Stimulated activated CD4-positive, alpha-beta T cell treated with anti-CD3 and anti-CD28 coated beads, Interleukin-4, amount 100 ng/mL, for 1 hour (primary cell): ENCODE measurements at regions not wholly inside any gene's neighbourhood (a gene's known extent, or its start where the extent isn't known, plus 50 kb on each side); places are given as distances from the start of the nearest gene placed in this dataset.
"Not testable (repeated sequence)": the region's sequence is repeated elsewhere in the genome, so short reads cannot be mapped to it uniquely, and the experiment has no call there.

Experiments
- DNase-seq: peaks from one replicate; pipeline ENCODE4 v3.0.0-alpha.2; 2020

DNA sequence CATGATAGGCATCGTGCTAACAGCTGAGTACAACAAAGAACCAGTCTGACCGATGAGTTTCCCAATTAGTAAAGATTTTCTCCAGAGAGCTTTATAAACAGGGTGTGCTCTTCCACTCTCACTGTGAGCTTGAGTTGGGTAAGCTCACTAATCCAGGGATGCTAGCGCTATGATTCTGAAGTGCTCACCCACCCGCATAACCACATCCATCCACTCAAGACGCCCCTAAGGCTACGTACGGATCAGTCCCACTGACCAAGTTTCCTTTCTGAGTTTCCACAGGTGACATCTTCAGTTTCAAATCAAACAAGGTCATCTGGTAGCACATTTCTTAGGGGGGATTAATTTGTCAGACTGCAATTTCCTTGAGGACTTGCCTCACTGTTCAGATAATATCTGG lies 141.1 kb upstream of the ABI3BP start:
- no peak for DNase-seq

DNA sequence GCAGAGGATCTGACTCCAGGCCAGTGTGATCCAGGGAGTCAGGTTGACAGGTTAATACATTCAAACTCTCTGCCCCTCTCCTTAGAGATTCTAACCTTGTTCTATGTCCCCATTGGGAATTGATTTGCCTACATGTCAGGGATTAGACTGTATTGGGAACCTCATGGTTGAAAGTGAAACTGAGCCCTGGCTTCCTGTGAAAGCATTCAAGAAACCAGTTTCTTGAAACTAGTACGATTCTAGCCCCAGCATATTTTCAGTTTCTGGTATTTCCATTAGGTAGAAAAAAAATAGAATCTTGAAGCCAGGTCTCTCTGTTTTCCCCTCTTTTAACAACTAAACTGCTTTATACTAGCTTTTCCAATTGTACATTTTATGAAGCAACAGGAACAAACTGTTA lies 140.4 kb upstream of the ABI3BP start:
- DNase-seq: no peak

DNA sequence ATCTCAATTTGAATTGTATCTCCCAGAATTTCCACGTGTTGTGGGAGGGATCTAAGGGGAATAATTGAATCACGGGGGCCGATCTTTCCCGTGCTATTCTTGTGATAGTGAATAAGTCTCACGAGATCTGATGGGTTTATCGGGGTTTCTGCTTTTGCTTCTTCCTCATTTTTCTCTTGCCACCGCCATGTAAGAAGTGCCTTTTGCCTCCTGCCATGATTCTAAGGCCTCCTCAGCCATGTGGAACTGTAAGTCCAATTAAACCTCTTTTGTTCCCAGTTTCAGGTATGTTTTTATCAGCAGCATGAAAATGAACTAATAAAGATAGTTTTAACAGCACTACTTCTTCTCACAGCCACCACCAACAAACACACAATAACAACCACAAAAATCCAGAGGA lies 140.0 kb upstream of the ABI3BP start:
- DNase-seq: not testable (repeated sequence)

DNA sequence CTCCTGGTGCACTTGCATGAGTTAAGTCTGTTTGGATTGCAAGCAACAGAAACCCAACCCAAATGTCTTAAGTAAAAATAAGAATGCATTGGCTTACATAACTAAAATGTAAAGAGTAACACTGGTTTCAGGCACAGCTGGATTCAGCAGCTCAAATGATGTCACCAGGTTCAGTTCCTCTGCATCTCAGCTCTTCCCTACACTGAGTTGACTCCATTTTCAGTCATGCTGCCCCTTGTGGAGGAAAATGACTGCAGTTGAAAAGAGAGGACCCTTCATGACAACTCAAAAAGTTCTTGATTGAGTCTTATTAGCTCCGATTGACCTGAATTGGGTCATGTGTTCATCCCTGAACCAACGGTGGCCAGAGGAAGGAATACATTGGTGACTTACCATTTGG lies 138.5 kb upstream of the ABI3BP start:
- DNase-seq: no peak

DNA sequence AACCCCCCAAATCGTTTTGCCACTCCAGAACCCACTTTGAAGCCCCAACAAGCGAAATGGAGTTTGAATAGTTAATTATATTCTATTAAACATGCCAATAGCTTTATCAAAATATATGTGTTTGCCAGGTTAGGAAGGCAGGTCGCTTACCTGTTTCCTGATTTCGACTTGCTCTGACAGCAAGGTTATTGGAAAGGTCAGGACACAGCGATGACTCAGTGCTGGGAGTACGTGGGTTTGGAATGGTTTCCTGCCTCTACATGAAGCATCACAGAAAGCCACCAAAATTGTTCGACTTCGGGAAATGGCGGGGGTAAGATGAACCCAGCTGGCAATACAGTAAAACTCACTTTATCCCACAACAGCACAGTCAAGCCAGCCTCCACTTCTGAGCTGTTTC lies 135.6 kb upstream of the ABI3BP start:
- no peak for DNase-seq

DNA sequence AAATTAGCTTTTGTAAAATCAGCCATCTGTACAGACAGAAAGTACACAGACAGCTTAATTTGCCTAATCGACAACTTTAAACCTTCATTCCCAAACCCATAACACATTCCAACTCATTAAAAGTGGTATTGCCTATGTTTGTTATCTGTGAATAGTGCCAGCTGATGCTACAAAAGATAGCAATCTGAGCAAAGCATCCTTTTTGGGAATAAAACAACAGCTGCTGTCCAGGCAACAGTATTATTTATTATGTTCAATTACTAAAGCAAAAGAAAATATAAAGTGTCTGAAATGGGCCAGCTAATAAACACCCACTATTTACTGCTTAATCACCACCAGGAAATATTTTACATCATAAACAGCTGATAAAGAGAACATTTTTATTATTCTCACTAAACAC lies 134.8 kb upstream of the ABI3BP start:
- DNase-seq: no peak

DNA sequence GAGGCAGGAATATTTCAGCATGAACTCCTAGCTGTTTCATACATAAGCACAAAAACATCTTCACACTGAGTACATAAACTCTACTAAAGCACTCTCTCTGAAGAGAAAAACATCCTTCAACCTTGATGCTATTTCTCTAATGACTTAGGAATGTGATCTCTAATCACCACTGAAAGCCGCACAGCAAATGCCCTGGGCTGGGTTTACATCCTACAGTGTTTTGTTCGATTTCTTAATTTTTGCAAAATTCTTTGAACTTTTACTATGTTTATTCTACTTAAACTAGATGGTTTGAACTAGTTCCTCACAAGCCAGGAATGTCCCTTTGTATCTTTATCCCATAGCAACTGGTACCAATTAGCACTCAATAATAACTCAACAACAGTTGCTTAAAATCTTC lies 130.9 kb upstream of the ABI3BP start:
- no peak for DNase-seq

DNA sequence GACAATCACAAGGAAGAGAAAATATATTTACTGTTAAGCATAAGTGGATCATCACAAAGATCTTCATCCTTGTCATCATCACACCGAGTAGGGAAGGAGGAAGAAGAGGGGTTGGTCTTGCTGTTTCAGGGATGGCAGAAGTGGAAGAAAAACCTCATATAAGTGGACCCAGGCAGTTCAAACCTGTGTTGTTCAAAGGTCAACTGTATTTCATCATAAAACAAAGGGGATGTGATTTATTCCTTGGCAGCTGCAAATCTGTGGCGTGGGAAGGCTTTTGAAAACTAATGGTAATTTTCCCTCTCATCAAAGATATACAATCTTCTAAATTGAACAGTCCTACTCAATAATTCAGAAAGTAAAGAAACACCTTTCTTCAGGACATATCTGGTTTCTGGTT lies 129.9 kb upstream of the ABI3BP start:
- no peak for DNase-seq

DNA sequence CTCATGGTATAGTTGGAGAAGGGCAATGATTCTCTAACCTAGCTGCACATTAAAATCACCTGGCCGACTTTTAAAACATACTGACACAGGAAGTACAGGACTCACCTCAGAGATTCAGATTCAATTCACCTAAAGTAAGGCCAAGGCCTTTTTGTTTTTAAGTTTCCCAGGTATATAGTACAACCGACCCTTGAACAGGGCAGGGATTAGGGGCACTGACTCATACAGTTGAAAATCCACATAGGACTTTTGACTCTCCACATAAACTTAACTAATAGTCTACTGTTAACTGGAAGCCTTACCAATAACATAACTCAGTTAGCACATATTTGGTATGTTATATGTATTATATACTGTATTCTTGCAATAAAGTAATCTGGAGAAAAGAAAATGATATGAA lies 129.5 kb upstream of the ABI3BP start:
- no peak for DNase-seq

DNA sequence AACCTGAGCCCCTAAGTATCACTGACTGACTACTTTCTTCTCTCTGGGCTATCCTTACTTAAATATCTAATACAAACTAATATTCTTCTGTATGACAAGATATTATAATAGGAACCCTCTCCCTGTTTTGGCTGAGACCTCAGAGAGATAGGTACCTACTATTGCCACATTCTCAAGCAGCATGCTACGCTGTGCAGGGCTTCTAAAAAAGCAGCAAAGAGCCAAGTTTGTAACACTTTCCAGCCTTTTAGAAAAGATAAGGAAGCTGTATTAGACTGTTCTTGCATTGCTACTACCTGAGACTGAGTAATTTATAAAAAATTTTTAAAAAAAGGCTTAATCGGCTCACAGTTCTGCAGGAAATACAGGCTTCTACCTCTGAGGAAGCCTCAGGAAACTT lies 126.8 kb upstream of the ABI3BP start:
- no peak for DNase-seq

DNA sequence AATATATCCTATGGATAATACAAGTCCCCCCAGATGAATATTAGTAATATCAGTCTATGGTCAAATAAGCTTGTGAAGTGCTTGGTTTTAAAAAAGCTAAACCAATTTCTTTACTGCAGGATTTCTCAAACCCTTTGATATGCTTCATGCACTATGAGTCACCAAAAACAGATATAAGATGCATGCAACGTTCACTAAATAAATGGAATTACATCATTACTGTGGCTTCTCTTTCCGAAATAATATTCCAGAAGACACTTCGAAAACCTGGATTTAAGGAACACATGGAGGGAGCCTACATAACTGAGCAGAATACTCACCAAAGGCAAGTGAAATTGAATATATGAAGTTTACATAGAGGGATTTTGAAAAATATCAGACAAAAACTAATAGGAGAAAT lies 126.3 kb upstream of the ABI3BP start:
- DNase-seq: no peak

DNA sequence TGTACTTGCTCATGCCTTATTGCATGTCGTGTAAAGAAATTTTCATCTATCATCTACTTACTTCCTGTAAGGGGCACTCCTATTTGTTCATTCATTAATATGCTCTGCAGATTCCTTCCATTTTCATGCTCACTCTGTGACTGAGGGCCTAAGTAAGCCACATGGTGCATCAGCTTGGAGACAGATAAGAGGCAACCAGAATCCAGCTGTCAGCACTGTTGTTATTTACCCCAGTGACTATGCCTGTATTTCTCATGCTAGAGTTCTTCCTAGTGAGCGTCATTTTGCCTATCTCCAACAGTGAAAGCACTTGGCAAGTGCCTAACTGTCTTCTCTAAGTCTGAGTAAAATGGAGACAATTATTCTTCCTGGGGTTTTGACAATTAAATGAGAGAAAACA lies 124.8 kb upstream of the ABI3BP start:
- no peak for DNase-seq

DNA sequence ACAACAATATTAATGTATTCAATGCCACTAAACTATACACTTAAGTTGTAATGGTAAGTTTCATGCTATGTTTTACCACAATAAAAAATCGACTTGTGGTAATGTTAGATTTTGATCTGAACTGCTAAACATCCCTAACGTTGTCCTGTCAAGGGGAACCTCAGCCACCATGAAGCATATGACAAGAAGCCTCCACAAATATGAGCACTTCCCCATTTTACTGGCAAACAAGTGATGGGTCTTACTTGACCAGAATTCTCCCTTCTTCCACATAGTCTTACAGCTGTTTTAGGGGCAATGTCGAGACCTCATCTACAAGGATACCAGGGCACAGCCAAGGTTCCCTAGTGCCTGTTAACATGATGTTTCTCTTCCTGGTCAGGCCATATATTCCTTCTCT lies 124.2 kb upstream of the ABI3BP start:
- no peak for DNase-seq

DNA sequence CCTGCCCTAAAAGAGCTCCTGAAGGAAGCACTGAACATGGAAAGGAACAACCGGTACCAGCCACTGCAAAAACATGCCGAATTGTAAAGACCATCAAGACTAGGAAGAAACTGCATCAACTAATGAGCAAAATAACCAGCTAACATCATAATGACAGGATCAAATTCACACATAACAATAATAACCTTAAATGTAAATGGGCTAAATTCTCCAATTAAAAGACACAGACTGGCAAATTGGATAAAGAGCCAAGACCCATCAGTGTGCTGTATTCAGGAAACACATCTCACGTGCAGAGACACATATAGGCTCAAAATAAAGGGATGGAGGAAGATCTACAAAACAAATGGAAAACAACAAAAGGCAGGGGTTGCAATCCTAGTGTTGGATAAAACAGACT lies 117.1 kb upstream of the ABI3BP start:
- not testable (repeated sequence) for DNase-seq

DNA sequence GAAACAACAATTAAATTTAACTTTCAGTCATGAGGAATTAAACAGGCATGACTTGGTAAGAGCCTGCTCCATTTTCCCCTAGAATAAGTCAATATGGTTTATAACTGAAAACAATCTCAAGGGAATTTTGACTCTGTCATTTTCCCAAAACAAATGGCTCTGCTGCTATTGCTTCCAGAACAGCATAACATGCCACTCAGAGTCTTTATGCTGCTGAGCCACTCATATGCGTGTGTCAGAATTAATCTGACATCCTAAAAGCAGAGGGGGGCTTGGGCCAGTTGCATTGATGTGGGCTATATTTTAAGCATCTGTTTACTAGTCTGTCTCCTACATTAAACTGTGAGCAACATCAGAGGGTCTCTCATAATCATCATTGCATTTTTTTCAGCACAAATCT lies 111.1 kb upstream of the ABI3BP start:
- DNase-seq: no peak

DNA sequence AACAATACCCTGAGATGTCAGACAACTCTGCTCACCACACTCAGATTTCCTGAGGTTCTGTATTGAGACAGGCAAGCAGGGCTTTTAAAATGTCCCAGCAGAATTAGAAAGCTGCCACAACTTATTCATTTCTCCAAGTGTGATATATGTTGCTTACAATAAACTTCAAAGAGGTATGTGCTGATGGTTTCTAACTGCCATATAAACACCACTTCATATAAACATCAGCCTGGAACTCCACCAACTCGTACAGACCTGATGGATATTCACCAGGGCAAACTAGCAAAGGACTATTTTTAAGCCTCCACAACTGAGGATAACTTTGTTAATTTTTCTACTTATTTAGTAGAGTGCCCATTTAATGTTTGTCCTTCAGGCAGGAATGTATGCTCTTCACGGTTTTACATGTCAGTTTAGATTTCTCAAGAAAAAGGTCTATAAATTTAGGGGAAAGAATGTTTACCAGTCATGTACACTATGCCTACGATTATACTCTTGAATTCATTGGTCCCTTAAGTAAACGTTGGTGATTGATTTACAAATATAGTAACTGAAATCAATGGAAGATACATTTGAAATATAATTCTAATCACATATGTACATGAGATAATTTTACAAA lies 109.6 kb upstream of the ABI3BP start:
- DNase-seq: no peak

DNA sequence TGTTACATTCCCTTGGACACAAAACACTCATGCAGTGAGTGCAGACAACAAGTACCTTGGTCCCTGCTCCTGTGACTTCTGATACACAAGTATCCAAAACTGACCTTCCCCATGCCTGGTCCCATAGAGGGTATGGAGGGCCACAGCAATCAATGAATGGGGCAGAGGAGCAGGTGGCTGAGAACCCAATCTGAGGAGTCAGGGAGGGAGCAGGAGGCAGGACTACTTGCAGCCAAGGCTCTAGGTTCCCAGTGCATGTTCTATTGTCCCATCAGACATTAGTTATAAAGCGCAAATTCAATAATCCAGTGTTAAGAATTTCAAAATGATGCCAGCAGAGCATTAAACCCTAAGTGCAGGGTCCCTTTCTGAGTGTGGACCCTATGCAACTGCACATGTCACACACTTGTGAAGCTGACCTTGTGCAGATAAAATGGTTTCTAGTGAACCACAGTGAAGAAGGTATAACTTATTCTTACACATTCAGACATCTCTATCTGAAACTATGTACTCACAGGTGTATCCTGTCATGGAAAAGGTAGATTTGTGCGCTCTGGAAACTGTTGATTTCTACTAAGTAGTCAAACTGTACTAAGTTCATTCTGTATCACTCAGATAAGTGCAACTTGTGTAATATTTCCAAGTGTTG lies 107.3 kb upstream of the ABI3BP start:
- no peak for DNase-seq

DNA sequence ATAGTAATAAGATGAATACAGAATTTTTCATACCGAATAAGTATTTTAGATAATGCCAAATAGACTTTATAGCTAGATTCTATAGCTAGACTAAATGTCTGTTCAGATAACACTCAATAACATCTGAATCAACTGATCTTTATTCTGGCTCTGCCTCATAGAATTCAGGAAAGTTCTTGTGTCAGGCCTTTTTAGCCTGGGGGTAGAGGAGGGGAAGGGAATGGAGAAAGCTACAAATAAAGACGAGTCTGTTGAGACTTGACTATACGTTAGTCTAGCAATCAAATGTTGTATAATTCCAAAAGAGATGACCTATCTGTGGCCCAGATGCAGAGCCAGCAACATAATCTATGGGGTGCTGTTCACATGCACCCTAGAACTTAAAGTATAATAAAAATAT lies 106.6 kb upstream of the ABI3BP start:
- DNase-seq: no peak

DNA sequence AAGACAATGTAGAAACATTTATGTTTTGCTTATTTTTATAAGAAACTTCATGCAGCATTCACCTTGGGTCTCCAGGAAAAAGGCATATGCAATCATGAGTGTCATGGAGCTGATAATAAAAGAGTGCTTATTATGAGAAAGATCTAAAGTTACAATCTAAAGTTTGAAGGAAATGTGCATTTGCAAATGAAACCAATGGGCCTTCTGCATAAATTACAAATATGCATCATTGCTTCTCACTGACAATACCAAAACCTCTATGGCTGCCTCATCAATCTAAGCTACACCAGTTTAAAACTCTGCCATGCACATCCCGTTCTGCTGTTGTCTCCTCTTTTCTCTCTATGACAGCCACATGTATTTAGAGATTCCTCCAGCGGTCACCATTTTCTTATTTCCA lies 103.2 kb upstream of the ABI3BP start:
- no peak for DNase-seq

DNA sequence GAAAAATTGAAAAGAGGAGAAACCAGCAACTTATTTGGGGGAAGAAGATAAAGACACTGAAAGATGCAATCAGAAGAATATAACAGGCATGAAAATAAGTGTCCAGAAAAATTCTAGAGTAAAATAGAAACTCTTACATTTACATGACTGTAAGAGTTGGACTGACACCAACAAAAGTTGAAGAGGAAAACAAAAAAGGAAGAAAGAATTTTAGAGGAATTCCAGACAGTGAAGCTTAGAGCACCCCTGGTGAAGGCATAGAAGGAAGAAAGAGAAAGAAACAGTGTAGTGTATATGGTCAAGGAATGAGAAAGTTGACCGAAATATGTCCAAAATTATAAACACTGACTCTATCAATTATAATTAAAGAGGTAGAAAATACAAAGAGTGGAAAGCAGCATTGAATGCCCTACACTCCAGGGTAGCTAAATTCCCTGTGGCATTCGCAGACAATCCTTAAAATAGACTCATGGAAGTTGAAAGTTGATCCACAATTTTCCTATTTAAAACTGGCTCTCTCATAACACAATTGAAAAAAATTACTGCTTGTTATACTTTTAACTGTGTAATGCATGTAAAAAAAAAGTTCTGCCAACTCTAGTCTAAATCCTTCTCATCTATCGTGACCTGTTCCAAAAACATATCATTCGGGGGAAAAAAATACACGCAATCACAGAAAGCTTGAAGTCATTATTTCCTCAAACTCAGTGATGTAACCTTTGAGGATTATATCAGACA lies 102.6 kb upstream of the ABI3BP start:
- DNase-seq: no peak

DNA sequence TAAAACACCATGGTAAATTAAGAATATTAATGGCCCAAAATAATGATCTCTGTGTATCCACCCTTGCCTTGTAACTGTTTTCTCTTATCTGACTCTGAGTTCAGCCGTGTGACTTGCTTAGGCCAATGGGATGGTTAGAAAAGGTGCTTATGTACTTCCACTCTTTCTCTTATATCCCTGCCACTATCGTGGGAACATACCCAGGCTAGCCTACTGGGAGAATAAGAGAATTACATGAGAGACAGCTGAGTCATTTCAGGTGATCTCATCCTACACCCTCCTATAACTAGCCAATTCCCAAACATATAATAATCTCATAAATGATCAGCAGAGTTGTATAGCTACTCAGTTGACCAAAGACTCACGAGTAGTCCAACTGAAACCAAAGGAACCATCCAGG lies 98.3 kb upstream of the ABI3BP start:
- no peak for DNase-seq

DNA sequence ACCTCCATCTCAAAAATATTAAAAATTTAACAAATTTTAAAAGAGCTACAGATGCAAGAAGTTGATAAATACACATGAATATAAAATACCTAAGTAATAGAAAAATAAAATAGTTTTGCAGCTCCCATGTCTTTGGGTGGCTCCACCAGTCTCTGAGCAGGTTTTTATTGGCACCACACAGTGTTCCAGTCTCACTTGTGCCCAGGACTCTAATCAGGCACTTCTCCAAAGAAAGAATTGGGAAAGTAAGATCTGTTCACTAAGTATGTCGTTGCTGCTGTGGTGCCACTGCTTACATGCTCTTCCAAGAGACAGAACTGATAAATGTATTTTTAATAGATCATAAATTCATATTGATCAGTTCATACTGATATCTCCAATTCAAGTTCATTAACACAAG lies 92.5 kb upstream of the ABI3BP start:
- DNase-seq: no peak

DNA sequence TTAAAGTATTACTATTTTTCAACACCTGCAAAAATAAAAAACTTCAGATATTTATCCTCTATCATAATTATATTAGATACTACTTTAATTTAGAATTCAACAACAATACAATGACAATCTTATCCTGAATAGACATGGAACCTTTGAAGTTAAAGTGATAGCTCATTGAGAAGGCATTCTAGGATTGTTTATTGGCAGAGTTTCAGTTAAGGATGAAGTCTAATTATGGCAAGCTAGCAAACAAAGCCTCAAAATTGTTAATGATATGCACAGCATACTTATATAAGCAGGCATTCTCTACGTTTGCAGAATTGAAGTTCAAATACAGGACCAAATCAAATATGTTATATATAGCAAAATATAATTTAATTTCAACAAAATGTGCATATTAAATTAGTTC lies 91.2 kb upstream of the ABI3BP start:
- no peak for DNase-seq

DNA sequence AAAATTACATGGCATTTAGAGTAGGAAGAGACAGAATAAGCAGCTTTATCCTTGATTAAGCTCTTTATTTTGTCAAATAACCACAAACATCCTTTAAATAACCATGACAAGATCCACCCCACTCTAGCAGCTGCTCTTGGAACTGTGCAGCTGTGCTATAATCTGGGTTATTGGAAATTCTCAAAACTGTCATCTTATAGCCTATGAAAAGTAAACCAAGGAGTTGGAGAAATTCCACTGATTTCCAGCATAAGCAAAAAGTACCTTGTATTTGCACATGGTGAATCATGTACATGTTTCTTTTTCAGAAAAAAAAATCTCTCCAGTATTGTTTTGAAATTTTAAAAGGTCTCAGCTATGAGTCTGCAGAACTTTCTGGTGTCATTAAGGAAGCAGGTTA lies 88.8 kb upstream of the ABI3BP start:
- DNase-seq: no peak

DNA sequence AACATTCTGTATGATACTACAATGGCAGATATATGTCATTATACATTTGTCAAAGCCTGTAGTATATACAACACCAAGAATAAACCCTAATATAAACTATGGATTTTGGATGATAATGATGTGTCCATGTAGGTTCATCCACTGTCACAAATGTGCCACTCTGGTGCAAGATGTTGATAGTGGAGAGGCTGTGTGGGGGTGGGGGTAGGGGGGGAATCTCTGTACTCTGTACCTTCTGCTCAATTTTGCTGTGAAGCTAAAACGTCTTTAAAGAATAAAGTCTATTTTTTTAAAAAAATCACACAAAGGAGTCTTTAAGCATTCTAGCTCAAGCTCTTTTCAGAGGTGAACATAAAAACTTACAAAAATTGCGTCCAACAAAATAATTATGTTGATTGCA lies 88.2 kb upstream of the ABI3BP start:
- no peak for DNase-seq
